Thoracic aorta (tissue), 2 donors: ENCODE measurements at regions not wholly inside any gene's neighbourhood (a gene's known extent, or its start where the extent isn't known, plus 50 kb on each side); places are given as distances from the start of the nearest gene placed in this dataset.

Experiments
- ATAC-seq: fragments of 150-250 bp; one replicate; pipeline ENCODE4 v1.8.0; 2017; ENCODE audit warnings: low read depth; ENCODE audit not compliant: insufficient number of reproducible peaks, low FRiP score
- DNase-seq: peaks from one replicate; pipeline ENCODE4 v3.0.0-alpha.2; 2020; ENCODE audit warnings: low spot score
- H3K27ac ChIP-seq, 2 donors: fragments of 200-600 bp; sonication (generic); 1 replicate in 1 of 2; 2 replicates in 1 of 2; pipeline ENCODE4 v1.5.1; 2016; ENCODE audit warnings: mild to moderate bottlenecking in 2 of 2, moderate library complexity in 2 of 2
- H3K27me3 ChIP-seq: fragments of 200-600 bp; sonication (generic); replicated peaks from 2 replicates; pipeline ENCODE4 v1.6.0; 2016; ENCODE audit warnings: mild to moderate bottlenecking; ENCODE audit not compliant: insufficient read depth
- H3K36me3 ChIP-seq: fragments of 200-600 bp; sonication (generic); one replicate; pipeline ENCODE4 v1.5.1; 2016
- H3K4me1 ChIP-seq, 2 donors: fragments of 200-600 bp; sonication (generic); 1 replicate in 1 of 2; 2 replicates in 1 of 2; pipeline versions ENCODE4 v1.5.1 to v1.6.0; 2016; ENCODE audit warnings: low read depth in 2 of 2, mild to moderate bottlenecking in 1 of 2; ENCODE audit not compliant: control insufficient read depth in 1 of 2
- H3K4me3 ChIP-seq: fragments of 200-600 bp; sonication (generic); 2 replicates; pipeline ENCODE4 v1.5.1; 2016; ENCODE audit warnings: mild to moderate bottlenecking
- H3K9me3 ChIP-seq: fragments of 200-600 bp; sonication (generic); 2 replicates; pipeline ENCODE4 v1.5.1; 2016
- CTCF ChIP-seq: fragments of 200-600 bp; sonication (generic); IDR thresholded peaks from one replicate; pipeline ENCODE4 v1.5.1; 2019; ENCODE audit warnings: antibody characterized with exemption

- no peak for TF ChIP-seq CTCF
- Histone ChIP-seq H3K36me3 (no peaks in the 10 kb centered on the region), H3K27ac (no peak overlapping the region), H3K4me3 (no peak overlapping the region), H3K27me3 (no peaks in the 10 kb centered on the region), H3K9me3 (no peaks in the 10 kb centered on the region), H3K4me1 (no peaks in the 10 kb centered on the region)
- ATAC-seq: no peak
- no peak for DNase-seq
These were observed 77.8 kb upstream of the PRDX4 start for GRCh38 chrX:23589496-23589895.

GRCh38 chrX:23592741-23593140 lies 74.6 kb upstream of the PRDX4 start:
- H3K27ac ChIP-seq: no peak overlapping the region
- ATAC-seq (no peak), DNase-seq (no peak)
- no peak overlapping the region for H3K4me3 ChIP-seq
- H3K27me3 ChIP-seq: no peaks in the 10 kb centered on the region
- H3K9me3 ChIP-seq: no peaks in the 10 kb centered on the region
- no peaks in the 10 kb centered on the region for H3K36me3 ChIP-seq
- no peaks in the 10 kb centered on the region for H3K4me1 ChIP-seq
- no peak for TF ChIP-seq CTCF

GRCh38 chrX:23598575-23598974 lies 68.7 kb upstream of the PRDX4 start:
- H3K4me1 ChIP-seq: no peaks in the 10 kb centered on the region
- no peak overlapping the region for H3K4me3 ChIP-seq
- ATAC-seq (no peak), DNase-seq (no peak)
- H3K27me3 ChIP-seq: no peaks in the 10 kb centered on the region
- H3K27ac ChIP-seq: no peak overlapping the region
- no peaks in the 10 kb centered on the region for H3K9me3 ChIP-seq
- H3K36me3 ChIP-seq: no peaks in the 10 kb centered on the region
- TF ChIP-seq CTCF: no peak

GRCh38 chrX:23603501-23603900 lies 63.8 kb upstream of the PRDX4 start:
- DNase-seq (no peak), ATAC-seq (no peak)
- no peak for TF ChIP-seq CTCF
- Histone ChIP-seq H3K27me3 (no peaks in the 10 kb centered on the region), H3K27ac (no peak overlapping the region), H3K4me3 (no peak overlapping the region), H3K4me1 (no peaks in the 10 kb centered on the region), H3K36me3 (no peaks in the 10 kb centered on the region), H3K9me3 (no peaks in the 10 kb centered on the region)

GRCh38 chrX:23610495-23610894 lies 56.8 kb upstream of the PRDX4 start:
- Histone ChIP-seq H3K36me3 (no peaks in the 10 kb centered on the region), H3K27ac (no peak overlapping the region), H3K4me1 (no peaks in the 10 kb centered on the region), H3K27me3 (no peaks in the 10 kb centered on the region), H3K4me3 (no peak overlapping the region), H3K9me3 (no peaks in the 10 kb centered on the region)
- no peak for ATAC-seq
- TF ChIP-seq CTCF: no peak
- DNase-seq: no peak
